ENCODE measurements at regions not wholly inside any gene's neighbourhood (a gene's known extent, or its start where the extent isn't known, plus 50 kb on each side); places are given as distances from the start of the nearest gene placed in this dataset.
A peak's percentile ranks its signal among the peaks of the same experiment; 100 is the strongest.

DNA sequence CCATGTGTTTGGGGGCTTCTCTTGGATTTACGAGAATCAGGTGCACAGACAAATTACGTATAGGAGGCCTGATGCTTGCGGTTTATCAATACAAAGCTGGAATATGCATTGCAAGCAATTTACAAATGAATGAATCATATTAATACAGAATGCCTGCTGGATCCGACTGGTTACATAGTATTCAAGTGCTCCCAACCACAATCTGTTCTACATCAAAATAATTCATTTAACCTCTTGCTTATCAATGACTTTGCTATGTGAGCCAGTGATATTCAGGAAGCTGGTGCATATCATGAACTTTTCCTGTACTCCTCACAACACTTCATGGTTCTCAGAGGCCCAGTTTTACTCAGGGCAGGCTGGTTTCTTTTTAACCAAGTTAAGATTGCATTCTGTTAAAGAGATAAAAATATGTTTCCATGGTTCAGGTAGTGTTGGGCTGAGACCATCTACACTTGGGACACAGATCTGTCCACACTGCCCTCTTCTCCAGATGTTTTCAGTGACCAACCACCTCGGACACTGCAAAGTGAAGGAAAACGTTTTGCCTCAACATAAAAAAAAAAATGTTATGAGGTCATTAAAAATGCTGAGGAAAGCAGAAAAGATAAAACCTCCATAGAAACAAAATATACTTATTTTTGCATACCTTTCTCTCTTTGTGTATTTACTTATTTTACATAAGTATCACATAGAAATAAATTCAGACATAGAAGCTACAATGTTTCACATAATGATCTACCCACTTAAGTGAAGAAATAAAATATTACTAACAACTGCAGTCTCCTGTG lies 200.1 kb upstream of the VCX3A start:
- H3K36me3 ChIP-seq, result no peaks in the 10 kb centered on the region
- no peaks in the 10 kb centered on the region for H3K4me1 ChIP-seq (replicated peaks)
- no peak overlapping the region for H3K27ac ChIP-seq
- H3K4me3 ChIP-seq, result no peak overlapping the region
- H3K27me3 ChIP-seq (replicated peaks), result no peaks in the 10 kb centered on the region
- DNase-seq (ENCODE audit: low read depth in 1 of 2, low spot score in 2 of 2), result no peak
- no peaks in the 10 kb centered on the region for H3K9me3 ChIP-seq (replicated peaks)

DNA sequence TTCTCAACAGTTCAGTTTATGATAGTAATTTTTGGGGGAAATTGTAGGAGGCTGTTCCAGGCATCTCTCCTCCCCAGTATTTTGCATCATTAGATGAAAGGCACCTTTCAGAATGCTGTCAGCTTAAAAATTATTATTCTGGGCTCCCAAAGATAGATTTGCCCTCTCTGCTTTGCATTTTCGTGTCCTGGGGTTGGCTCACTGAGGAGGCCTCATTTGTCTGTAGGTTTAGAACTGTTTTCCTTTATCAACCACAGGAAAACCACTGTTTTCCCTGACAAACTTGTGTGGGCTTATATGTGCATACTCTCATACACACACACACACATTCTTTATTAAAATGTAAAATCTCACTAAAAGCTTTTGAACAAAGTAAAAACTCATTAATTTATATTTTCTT lies 197.2 kb upstream of the VCX3A start:
- DNase-seq (ENCODE audit: low read depth in 1 of 2, low spot score in 2 of 2), result no peak
- no peak overlapping the region for H3K4me3 ChIP-seq
- H3K36me3 ChIP-seq, result no peaks in the 10 kb centered on the region

DNA sequence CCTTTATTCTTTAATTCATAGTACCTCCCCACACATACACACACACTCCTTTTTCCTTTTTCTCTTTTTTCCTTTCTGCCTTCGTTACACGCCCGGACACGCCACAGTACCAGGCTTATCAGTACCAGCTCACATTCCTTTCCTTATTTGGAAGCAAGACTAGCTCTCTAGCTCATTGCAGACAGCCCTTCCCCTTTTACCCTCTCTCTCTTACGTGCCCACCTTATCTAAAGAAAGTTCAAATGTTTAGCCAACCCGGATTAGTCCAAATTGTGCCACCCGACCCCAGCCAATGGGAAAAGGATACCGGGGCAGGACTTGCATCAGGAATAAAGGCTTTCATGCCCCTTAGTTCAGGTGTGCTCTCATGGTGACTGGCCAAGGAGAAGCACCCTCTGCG lies 194.7 kb upstream of the VCX3A start:
- H3K4me3 ChIP-seq, result no peak overlapping the region
- no peaks in the 10 kb centered on the region for H3K36me3 ChIP-seq
- no peaks in the 10 kb centered on the region for H3K9me3 ChIP-seq (replicated peaks)
- no peak overlapping the region for H3K27ac ChIP-seq
- no peaks in the 10 kb centered on the region for H3K27me3 ChIP-seq (replicated peaks)
- no peaks in the 10 kb centered on the region for H3K4me1 ChIP-seq (replicated peaks)
- DNase-seq (ENCODE audit: low read depth in 1 of 2, low spot score in 2 of 2), result no peak

More for the DNA sequence above, 197.2 kb upstream of the VCX3A start:
- Histone ChIP-seq H3K27me3 (replicated peaks) (no peaks in the 10 kb centered on the region), H3K9me3 (replicated peaks) (no peaks in the 10 kb centered on the region), H3K27ac (no peak overlapping the region), H3K4me1 (replicated peaks) (no peaks in the 10 kb centered on the region)

GRCh38 chrX:6718766-6719165 lies 183.8 kb upstream of the VCX3A start:
- Histone ChIP-seq H3K9me3 (replicated peaks) (no peaks in the 10 kb centered on the region), H3K4me1 (replicated peaks) (no peaks in the 10 kb centered on the region), H3K27ac (no peak overlapping the region), H3K27me3 (replicated peaks) (no peaks in the 10 kb centered on the region), H3K36me3 (no peaks in the 10 kb centered on the region), H3K4me3 (no peak overlapping the region)
- no peak for DNase-seq (ENCODE audit: low read depth in 1 of 2, low spot score in 2 of 2)

DNA sequence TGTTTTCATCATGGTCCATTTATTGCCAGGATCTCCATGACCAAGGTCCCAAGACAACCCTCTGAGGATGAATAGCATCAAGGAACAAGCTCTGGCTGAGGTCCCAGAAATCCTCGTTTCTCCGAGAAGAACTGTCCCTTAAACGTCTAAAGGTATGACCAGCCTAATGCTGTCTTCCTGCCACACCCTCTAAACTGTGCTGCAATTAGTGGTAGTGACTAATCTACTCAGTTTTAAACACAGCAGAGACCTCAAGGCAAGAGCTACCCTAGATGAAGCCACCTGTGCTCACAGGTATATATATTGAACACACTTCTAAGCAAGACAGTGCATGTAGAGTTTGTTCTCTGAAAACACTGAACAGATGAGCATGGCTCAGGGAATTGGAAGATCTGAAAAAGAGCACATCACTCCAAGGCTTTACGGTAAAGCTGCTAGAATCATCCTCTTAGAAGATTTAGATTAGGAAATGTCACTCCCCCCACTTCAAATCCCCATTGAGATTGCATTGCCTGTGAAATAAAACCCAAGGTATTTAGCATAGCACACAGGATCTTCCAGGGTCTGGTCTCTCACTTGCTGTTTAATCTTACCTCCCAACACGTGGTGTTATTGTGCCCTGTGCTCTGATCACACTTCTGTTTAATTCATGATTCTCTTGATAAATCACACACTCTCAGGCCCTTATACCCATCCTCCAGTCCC lies 173.9 kb upstream of the VCX3A start:
- no peak overlapping the region for H3K4me3 ChIP-seq
- H3K27me3 ChIP-seq (replicated peaks), result no peaks in the 10 kb centered on the region
- no peaks in the 10 kb centered on the region for H3K9me3 ChIP-seq (replicated peaks)
- peak overlapping the region; percentile 44 for H3K27ac ChIP-seq
- no peaks in the 10 kb centered on the region for H3K36me3 ChIP-seq
- H3K4me1 ChIP-seq (replicated peaks), result peaks cover 15% of the 10 kb centered on the region
- no peak for DNase-seq (ENCODE audit: low read depth in 1 of 2, low spot score in 2 of 2)

DNA sequence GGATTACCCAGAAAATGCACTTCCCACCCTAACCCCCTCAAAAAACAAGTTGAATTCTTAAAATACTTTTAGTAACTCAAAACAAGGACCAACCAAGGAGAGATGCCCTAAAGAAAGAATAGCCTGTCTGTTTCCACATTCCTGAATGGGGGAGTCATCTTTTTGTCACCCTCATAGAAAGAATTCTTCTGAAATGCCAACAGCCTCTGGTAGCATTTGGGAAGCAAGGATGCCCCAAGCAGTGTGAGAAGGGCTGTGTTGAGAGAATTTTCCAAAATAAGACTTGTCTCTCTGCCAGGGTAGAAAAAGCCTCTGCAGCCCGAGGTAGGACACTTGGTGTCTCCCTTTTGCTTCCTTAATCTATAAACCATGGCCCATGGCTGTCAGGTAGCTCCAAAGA lies 173.1 kb upstream of the VCX3A start:
- Histone ChIP-seq H3K9me3 (replicated peaks) (no peaks in the 10 kb centered on the region), H3K27ac (peak overlapping the region; percentile 49), H3K4me3 (no peak overlapping the region), H3K4me1 (replicated peaks) (peaks cover 15% of the 10 kb centered on the region), H3K36me3 (no peaks in the 10 kb centered on the region), H3K27me3 (replicated peaks) (no peaks in the 10 kb centered on the region)
- DNase-seq (ENCODE audit: low read depth in 1 of 2, low spot score in 2 of 2), result peak in 1 of 2 experiments; percentile 59

DNA sequence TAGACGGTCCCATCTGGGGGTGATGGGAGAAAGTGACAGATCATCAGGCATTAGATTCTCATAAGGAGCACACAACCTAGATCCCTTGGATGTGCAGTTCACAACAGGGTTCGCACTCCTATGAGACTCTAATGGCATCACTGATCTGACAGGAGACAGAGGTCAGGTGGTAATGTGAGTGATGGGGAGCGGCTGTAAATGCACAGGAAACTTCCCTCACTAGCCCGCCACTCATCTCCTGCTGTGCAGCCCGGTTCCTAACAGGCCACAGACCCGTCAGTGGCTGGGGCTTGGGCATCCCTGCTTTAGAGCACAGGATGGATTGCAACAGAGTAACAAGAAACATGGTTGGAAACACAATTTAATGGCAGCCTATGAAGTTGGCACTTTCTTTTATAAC lies 172.6 kb upstream of the VCX3A start:
- Histone ChIP-seq H3K27me3 (replicated peaks) (no peaks in the 10 kb centered on the region), H3K9me3 (replicated peaks) (no peaks in the 10 kb centered on the region), H3K27ac (peak overlapping the region; percentile 49), H3K4me3 (no peak overlapping the region), H3K4me1 (replicated peaks) (peaks cover 15% of the 10 kb centered on the region), H3K36me3 (no peaks in the 10 kb centered on the region)
- no peak for DNase-seq (ENCODE audit: low read depth in 1 of 2, low spot score in 2 of 2)

- DNase-seq (ENCODE audit: low read depth in 1 of 2, low spot score in 2 of 2), result no peak
- Histone ChIP-seq H3K4me1 (replicated peaks) (no peaks in the 10 kb centered on the region), H3K4me3 (no peak overlapping the region), H3K27me3 (replicated peaks) (no peaks in the 10 kb centered on the region), H3K27ac (no peak overlapping the region), H3K9me3 (replicated peaks) (no peaks in the 10 kb centered on the region), H3K36me3 (no peaks in the 10 kb centered on the region)
These were observed 166.2 kb upstream of the VCX3A start for GRCh38 chrX:6701085-6701484.

GRCh38 chrX:6695717-6696116 lies 160.8 kb upstream of the VCX3A start:
- Histone ChIP-seq H3K4me3 (no peak overlapping the region), H3K4me1 (replicated peaks) (no peaks in the 10 kb centered on the region), H3K27ac (no peak overlapping the region), H3K9me3 (replicated peaks) (no peaks in the 10 kb centered on the region), H3K36me3 (no peaks in the 10 kb centered on the region), H3K27me3 (replicated peaks) (no peaks in the 10 kb centered on the region)
- no peak for DNase-seq (ENCODE audit: low read depth in 1 of 2, low spot score in 2 of 2)

DNA sequence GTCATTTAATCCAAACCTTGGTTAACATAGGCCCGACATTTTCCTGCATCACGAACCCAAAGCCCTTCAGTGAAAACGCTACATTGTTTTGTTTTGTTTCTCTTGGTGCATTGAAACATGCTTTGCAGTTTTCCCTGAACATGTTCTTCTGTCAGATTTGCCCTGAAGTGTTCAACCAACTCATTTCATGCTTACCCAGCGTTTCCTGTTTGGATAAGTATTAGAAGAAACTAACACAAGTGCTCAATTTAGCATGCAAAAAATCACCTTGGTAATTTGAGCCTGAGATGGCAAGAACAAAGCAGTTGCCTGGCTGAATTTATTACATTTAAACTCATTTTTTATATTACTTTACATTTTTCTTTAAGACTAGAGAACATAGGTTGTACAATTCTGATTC lies 160.1 kb upstream of the VCX3A start:
- no peaks in the 10 kb centered on the region for H3K4me1 ChIP-seq (replicated peaks)
- no peak overlapping the region for H3K4me3 ChIP-seq

GRCh38 chrX:6694221-6694620 lies 159.3 kb upstream of the VCX3A start:
- H3K4me3 ChIP-seq, result no peak overlapping the region
- H3K27ac ChIP-seq, result no peak overlapping the region
- no peaks in the 10 kb centered on the region for H3K4me1 ChIP-seq (replicated peaks)
- H3K9me3 ChIP-seq (replicated peaks), result no peaks in the 10 kb centered on the region
- DNase-seq (ENCODE audit: low read depth in 1 of 2, low spot score in 2 of 2), result no peak
- no peaks in the 10 kb centered on the region for H3K36me3 ChIP-seq
- H3K27me3 ChIP-seq (replicated peaks), result no peaks in the 10 kb centered on the region

More for the DNA sequence above, 160.1 kb upstream of the VCX3A start:
- Histone ChIP-seq H3K9me3 (replicated peaks) (no peaks in the 10 kb centered on the region), H3K27me3 (replicated peaks) (no peaks in the 10 kb centered on the region), H3K27ac (no peak overlapping the region), H3K36me3 (no peaks in the 10 kb centered on the region)
- no peak for DNase-seq (ENCODE audit: low read depth in 1 of 2, low spot score in 2 of 2)

DNA sequence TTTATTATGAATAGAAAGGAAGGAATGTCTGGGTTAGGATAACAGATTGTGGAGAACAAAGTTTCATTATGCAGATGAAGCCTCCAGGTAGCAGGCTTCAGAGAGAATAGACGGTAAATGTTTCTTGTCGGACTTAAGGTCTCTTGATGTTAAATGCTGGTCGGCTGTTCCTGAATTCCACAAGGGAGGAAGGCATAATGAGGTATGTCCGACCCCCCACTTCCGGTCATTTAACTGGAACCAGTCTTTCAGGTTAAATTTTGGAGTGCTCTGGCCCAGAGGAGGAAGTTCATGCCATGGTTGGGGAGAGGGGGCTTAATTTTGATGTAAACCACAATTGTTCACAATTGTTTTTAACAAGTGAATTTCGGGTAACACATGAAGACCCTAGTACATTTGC lies 158.1 kb upstream of the VCX3A start:
- Histone ChIP-seq H3K36me3 (no peaks in the 10 kb centered on the region), H3K4me3 (no peak overlapping the region), H3K27me3 (replicated peaks) (no peaks in the 10 kb centered on the region), H3K4me1 (replicated peaks) (no peaks in the 10 kb centered on the region), H3K9me3 (replicated peaks) (no peaks in the 10 kb centered on the region), H3K27ac (no peak overlapping the region)
- DNase-seq (ENCODE audit: low read depth in 1 of 2, low spot score in 2 of 2), result no peak

DNA sequence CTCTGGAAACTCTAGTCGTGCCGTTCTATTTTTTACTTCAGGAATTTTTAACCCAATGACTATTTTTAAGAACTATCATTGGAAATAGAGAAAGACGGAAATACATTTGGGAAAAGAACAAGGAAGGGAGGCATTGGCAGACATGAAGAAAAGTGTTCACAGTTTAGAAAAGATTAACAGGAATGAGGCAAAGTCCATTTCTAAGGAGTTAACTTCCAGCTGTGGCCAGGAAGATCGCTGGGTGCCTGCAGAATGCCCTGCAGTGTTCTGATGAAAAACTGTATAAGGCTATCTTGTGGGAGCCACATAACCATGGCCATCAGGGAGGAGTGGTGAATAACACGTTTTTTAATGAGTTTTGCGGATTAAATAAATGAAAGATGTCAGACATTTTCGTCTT lies 150.6 kb upstream of the VCX3A start:
- Histone ChIP-seq H3K36me3 (no peaks in the 10 kb centered on the region), H3K9me3 (replicated peaks) (no peaks in the 10 kb centered on the region), H3K4me3 (no peak overlapping the region), H3K27ac (no peak overlapping the region), H3K4me1 (replicated peaks) (no peaks in the 10 kb centered on the region), H3K27me3 (replicated peaks) (no peaks in the 10 kb centered on the region)
- DNase-seq (ENCODE audit: low read depth in 1 of 2, low spot score in 2 of 2), result no peak

GRCh38 chrX:6683353-6683752 lies 148.4 kb upstream of the VCX3A start:
- no peak for DNase-seq (ENCODE audit: low read depth in 1 of 2, low spot score in 2 of 2)
- Histone ChIP-seq H3K4me1 (replicated peaks) (no peaks in the 10 kb centered on the region), H3K9me3 (replicated peaks) (no peaks in the 10 kb centered on the region), H3K27ac (no peak overlapping the region), H3K27me3 (replicated peaks) (no peaks in the 10 kb centered on the region), H3K4me3 (no peak overlapping the region), H3K36me3 (no peaks in the 10 kb centered on the region)

All from SJSA1 (cell line).